DMS79 (cell line): ENCODE measurements at regions not wholly inside any gene's neighbourhood (a gene's known extent, or its start where the extent isn't known, plus 50 kb on each side); places are given as distances from the start of the nearest gene placed in this dataset.

Source experiments
- DNase-seq: peaks from one replicate; lab custom pipeline; 2025; lab: John Stamatoyannopoulos, UW

DNA sequence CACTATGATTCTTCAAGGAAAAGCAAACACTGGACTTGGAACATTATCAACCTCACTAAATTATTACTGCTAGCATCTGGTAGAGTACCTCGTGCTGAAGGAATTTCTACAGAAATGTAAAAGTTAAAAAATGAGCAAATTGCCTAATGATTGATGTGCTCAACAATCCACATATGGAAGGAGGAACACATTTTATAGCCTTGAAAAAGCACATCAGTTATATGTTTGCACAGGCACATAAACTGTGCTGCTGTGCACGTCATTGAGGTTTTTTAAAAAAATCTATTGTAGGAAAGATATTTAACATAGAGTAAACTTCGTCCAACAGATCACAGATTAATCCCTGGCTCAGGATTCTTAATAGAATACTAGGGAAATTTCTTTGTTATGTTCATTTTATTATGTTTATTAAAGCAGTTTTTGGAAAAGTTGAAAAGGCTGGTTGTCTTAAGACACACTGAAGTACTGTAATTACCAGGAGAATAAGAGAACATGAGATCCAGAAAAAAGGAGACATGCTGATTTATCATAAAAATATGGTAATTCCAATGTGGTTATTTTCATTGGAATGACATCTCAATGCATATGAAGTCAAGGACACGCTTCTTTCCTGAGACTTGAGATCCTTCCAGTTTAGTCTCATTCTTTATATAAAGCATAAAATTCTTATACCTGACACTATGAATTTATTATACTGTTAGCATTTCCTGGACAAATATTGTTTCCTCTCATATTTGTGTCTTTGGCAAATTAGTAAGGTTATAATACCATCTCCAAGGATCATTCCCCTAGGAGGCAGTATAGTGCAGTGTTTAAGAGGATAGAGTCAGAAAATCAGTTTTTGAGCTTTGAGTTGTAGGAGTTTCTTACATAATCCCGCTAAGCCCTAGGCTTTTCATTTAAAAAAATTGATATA lies 511.1 kb downstream of the TENT5A start:
- no peak for DNase-seq

DNA sequence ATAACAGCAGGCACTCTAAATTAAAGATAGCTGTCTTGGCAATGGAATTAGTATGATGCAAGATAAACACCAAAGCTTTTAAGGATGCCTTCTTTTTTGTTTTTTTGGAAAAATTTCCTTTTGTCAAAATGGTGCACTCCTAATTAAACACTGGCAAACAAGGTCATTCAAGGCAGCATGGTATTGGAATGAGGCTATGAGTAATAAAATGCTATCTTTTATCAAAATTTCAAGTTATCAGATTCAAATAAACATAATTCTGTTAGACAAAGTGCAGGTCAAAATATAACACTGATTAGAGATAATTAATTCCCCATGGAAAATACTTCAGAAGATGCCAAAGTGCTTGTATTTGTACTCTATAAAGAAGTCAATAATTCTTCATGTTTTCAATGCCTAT lies 514.1 kb downstream of the TENT5A start:
- DNase-seq = no peak

DNA sequence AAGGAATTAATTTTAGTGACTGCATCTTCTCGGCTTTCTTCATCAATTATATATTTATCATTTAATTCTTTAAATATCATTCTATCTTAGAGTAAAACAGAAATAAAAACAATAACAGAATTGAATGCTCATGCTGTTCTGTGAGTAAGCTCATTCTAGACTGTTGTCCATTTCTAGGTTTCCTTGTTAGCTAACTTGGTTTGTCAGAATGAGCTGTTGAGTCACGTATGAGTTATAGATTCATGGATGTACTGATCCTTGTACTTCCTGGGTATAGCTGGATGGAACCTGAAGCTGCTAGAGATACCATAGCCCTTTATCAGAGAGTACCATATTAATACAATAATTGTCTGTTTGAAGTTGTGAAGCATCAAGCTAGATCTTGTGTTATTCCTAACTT lies 515.3 kb downstream of the TENT5A start:
- DNase-seq = no peak

DNA sequence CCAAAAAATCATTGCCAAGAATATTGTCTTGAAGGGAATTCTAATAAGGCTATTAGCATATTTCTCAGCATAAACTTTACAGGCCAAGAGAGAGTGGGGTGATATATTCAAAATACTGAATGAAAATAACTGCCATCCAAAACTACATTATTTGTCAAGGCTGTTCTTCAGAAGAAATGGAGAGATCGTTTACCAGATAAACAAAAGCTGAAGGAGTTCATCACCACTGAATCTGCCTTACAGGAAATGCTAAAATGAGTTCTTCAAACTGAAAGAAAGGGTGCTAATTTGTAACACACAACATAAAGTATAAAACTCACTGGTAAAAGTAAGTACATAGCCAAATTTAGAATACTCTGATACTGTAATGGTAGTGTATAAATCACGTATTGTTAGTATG lies 517.0 kb downstream of the TENT5A start:
- no peak for DNase-seq

DNA sequence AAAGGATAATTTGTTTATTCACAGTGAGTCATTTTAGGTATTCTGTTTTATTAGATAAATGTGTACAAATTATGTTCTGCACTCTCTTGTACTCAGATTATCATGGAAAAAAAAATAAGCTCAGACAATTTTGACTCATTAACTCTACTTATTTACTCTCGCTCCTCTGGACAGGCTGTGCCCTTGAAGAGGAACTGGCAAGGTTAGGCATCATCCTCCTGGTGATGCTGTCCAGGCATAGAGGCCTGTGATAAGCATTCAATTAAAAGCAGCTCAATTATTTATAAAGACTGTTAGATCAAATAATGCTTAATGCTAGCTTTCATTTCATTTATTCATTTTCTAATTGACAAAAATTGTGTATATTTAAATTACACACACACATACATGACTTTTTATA lies 518.5 kb downstream of the TENT5A start:
- DNase-seq = no peak

DNA sequence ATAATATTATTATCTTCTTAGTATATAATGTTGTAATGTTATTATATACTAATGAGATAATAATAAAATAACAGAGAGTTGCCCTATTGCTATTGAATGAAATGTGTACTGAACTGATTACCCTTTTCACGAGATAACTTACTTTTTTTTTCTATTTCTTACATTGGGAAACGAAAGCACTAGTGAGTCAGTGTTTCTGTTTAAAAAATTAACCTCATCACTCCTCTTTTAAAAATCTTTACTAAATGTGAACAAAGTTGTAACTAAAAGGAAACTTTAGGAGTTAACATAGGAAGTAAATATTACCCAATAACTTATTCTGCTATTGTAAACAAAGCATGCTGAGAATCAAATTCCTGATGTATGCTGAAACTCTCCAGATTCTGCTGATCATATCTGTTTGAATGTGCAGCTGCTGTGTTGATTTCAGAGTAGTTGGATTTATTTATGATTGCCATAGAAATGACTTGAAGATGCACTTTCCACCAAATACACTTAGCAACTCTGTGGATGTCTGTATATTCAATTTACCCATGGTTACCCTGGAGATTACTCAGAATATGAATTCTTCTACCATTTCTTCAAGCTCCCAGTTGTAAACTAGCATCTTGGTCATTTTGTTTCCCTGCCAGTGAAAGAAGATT lies 523.4 kb downstream of the TENT5A start:
- no peak for DNase-seq

DNA sequence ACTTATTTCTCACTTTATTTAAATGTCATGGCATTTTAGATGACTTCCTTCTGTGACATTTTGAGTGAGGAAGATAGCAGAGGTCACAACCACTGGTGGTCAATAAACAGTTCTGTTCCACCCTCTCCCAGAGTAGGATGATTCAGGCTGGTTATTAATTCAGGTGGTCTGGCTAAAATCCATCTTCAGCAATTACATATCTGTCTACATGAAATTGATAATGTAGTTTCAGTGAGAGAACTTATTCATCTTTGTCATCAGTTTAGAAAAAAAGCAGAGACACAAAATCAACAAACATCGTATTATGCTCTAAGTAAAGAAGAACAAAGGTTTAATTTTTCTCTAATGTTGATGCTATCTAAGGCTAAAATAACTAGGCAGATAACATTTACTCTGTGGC lies 525.5 kb downstream of the TENT5A start:
- no peak for DNase-seq

DNA sequence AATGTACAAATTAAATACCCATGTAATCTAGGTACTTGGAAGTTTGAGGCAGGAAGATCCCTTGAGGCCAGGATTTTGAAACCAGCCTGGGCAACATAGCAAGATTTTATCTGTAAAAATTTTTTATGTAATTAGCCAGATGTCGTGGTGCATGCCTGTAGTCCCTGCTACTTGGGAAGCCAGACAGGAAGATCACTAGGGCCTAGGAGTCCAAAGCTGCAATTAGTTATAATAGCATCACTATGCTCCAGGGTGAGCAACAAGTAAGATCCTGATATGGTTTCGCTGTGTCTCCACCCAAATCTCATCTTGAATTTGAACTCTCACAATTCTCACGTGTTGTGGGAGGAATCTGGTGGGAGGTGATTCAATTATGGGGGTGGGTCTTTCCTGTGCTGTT lies 535.8 kb downstream of the TENT5A start:
- no peak for DNase-seq

DNA sequence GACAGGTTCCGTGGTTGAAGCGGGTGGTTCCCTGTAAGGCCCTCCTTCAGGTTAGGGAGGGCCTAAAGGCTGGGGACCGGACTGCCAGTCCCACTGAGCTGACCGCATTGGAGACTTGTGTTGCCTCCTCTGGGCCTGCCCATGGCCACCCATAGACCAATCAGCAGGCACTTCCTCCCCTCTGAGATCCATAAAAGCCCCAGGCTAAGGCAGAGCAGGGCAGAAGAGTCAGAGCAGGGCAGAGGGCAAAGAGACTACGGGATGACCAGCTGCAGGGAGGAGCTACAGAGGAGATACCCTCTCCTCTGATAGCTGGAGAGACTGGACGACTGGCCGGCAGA lies 537.4 kb downstream of the TENT5A start:
- DNase-seq = no peak

DNA sequence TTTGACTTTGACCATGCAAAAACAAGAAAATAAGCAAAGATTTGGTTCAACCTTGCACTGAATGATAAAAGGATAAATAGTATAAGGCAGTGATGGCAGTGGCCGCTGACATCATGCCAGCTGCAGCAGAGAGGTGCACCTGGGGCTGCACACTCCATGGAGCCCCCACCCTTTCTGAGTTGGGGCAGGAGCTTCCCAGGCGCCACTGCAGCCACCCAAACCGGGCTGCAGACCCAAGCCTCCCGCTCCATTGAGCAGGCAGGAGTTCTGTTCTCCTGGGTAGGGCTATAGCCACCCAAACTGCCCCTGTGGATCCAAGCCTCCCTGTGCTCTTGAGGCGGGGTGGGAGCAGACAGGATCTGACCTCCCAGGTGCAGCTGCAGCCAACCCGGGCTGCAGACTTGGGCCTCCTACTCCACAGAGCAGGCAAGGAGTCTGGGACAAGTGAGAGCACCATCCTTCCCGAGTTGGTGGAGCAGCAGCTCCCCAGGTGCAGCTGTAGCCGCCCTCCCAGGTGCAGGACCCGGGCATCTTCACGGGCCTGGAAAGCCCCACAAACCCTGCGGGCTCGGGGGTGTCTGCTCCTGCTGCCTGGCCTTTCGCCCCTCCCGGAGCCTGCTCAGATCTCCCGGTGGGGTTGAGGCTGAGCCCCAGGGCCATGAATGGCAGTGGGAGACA lies 537.9 kb downstream of the TENT5A start:
- DNase-seq = no peak

DNA sequence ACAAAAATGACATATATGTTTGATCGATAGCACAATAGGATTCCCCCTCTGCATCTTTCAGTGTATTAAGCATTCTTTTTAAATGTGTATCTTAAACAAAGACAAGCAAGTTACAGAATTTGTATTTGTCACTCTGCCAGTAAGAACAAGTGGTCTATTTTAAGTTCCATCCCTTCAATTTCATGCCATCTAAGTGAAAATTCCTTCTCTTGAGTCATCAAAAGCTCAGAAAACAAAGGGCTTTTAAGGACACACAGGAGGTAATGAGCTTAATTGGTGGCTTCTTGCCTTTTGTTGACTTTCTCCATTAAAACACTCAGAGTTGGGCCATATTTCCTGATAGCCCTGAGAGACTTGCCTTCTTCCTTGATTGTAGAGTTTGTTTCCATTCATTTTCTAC lies 547.8 kb downstream of the TENT5A start:
- no peak for DNase-seq

DNA sequence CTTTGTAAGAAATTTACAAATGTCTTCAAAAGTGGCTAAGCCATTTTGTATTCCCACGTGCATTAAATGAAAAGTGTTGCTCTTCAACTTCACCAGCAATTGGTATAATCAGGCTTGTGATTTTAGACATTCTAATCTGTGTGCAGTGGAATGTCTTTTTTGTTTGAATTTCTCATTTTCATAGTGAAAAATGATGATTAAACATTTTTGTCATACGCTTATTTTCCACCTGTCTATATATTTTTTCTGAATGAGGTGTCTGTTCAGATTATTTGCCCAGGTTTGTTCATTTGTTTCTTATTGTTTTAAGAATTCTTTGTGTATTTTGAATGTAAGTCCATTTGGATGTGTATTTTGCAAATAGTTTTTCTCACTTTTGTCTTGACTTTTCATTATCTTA lies 558.1 kb downstream of the TENT5A start:
- no peak for DNase-seq

DNA sequence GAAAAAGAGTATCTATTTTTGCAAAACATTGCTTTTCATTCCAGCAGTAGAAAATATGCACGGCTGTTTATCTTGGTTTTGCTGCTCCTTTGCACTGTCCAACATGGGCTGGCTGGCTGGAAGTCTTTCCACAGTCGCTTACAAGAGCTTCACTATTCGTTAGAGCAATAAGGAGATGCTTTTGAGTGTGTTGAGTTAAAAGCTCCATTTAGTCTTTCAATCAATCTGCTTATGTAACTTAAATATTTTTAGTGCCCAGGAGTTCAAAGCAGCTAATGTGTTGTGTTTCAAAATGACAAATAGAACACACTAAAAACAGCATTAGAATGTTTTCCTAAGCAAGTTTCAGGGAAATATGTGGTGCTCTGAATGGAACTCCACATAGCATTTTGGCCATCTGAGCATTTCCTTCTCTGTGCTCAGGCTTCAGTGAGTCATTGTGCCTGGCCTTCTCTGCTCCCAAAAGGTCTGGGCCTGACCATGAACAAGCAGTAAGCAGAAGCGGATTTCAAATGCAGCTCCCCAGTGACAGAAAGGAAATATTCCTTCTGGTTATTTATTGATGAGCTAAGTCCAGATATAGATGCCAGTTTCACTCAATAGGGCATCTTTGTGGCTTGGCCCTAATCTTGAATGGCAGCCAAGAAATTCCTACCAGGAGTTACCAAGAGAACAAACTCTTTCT lies 580.3 kb downstream of the TENT5A start:
- no peak for DNase-seq

DNA sequence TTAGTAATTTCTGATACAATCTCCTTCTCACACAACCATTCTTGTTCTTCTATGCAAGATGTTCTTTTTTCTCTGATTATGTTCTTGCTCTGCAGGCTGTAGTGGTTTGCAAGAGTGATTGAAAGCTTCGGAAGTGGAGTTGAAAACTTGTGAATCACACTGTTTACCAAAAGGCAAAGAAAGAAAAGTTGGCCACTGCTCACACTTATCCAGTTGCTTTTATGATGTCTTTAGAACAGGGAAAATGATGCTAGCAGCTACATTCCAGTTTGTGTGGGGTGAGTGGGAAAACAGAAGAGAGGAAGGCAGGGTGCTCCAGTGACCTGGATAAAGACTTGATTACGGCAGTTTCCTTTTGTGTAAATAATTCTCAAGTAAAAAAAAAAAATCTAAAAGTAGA lies 583.3 kb downstream of the TENT5A start:
- no peak for DNase-seq

DNA sequence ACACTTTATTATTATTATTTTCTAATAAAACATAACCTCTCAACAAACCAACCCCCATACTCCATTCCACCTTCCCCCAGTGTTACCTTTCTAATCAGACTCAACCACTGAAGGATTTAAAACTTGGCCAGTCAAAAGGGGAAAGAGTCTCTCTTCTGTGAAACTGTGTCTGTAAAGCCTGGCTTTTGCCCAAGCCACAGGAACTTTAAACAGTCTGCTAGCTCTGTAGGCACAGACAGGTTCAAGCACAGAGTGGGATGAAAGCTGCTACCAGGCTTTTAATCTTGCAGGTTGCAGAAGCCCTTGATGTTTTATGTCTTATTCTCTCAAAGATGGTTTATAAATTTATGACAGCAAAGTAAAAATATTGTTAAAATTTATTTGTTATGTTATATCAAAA lies 585.7 kb downstream of the TENT5A start:
- DNase-seq = no peak

DNA sequence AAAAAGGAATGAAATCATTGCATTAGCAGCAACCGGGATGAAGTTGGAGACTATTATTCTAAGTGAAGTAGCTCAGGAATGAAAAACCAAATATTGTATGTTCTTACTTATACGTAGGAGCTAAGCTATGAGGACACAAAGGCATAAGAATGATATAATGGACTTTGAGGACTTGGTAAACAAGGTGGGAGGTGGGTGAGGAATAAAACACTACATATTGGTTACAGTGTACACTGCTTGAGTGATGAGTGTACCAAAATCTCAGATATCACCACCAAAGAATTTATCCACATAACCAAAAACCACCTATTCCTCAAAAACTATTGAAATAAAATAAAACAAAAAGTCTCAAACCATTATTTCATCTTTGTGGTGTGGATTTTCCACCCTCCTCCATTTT lies 593.5 kb downstream of the TENT5A start:
- DNase-seq = no peak

DNA sequence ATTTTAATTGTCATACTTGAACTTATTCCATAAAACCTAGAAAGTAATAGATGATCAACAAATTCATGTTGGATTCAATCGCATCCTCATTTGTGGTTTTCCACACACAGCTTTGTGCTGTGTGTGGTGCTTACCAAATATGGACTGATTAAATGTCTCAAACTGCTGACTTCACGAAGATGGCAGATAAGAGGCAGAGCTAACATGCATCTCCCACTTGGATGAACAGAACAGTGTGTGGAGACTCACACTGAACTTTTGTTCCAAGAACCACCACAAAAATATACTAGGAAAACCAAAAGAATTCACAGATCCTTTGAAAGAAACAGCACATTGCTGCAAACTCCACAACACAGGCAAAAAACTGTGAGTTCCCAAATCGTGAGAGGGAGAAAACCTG lies 603.7 kb downstream of the TENT5A start:
- no peak for DNase-seq

DNA sequence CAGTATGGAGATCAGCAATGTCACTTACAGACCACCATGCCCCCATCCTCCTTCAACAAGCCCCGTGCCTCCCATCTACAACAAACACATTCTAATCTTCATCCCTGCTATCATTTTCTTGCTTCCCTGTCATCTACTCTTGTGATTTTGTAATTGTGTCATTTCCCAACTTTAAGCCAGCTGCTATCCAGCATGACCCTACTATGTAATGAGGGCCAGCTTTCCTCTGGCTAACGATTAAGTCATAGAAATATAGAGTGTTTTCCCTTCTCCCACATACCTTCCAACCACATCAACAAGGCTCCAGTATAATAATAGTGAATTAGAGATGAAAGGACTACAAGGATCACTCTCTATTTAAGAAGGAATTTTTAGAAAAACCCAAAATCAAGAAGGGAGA lies 607.0 kb downstream of the TENT5A start:
- DNase-seq = no peak

DNA sequence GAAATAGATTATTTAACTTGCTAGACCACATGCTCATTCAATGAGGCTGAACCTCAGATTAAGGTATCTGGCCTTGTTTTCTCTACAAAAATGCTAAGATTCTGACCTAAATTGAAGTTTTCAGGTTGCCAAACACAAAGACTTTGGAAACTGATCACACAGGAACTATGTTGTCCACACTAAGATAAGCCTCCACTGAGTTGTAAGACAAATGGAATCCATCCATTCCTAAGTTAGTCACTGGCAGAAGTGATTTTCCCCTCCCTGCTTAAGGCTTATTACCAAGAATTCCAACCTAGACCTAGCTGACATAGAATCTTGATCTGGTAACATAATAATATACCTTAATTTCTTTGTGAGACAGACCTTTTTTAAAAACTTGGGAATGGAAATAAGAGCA lies 608.1 kb downstream of the TENT5A start:
- no peak for DNase-seq

DNA sequence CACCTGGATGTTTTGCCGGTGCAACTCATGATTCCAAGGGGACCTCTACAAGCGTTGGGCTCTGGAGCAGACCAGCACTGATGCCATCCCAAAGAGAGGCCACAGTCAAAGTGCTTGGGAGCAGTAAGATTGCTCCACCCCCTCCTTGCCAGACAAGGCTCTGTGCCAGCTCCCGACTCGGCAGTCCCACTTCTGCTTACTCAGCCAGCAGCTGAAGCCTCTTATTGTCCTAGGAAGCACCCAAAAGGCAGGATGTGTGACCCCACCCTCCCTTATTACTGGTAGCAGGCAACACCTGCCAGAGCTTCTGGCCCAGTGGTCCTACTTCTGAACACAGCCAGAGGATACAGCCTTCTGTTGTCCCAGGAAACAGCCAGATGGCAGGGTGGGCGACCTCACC lies 614.2 kb downstream of the TENT5A start:
- DNase-seq = no peak

DNA sequence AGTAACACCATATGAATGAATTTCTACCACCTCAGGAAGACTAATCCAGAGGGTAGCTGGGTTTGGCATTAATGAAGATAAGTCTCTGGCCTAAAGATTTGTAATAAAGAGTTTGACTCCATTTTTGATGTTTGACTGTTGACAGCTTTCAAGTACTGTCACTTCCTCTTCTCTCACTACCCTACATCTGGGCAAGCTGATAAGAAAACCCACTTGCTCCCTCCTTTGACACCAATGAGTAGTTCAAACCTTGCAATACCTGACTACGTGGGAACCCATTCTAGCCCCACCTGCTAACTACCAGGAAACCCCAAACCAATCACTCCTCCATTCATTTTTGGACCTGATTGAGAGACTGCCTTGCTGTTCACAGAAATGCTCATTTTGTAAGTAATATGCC lies 621.5 kb downstream of the TENT5A start:
- no peak for DNase-seq

DNA sequence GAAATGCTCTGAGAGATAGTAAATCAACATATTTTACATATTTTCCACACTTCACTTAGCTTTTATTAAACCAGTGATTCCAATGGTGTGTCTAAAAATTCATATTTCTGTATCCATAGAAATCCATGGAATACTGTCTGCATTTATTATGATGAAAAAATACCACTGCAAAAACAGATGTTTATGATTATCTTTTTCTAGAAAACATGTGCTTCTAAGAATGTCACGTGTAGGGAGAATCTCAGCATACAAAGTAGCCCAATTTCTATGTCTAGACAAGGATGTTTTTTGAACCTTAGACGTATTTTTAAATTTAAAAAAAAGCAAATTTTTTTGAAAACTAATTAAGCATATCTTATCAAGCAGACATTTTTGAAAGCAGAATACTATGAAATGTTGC lies 622.4 kb downstream of the TENT5A start:
- DNase-seq = no peak

DNA sequence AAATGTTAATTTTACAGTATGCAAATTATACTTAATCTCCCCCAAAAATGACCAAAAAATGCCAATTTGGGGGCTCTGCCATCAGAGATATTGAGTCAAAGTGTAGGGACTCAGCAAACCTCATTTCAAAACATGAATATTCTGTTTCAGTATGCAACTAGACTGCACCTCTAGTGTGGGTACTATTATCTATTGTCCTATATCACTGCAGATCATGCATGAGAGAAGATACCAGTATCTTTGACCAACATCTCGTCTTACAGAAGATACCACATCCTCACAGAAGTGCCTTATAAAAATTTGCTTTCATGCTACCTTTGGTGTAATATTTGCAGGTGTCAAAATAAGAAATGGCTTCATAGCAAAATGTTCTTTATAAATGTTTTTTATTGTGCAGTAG lies 623.8 kb downstream of the TENT5A start:
- no peak for DNase-seq
